ENCODE measurements at regions not wholly inside any gene's neighbourhood (a gene's known extent, or its start where the extent isn't known, plus 50 kb on each side); places are given as distances from the start of the nearest gene placed in this dataset.

- TF ChIP-seq, protein P1, sequence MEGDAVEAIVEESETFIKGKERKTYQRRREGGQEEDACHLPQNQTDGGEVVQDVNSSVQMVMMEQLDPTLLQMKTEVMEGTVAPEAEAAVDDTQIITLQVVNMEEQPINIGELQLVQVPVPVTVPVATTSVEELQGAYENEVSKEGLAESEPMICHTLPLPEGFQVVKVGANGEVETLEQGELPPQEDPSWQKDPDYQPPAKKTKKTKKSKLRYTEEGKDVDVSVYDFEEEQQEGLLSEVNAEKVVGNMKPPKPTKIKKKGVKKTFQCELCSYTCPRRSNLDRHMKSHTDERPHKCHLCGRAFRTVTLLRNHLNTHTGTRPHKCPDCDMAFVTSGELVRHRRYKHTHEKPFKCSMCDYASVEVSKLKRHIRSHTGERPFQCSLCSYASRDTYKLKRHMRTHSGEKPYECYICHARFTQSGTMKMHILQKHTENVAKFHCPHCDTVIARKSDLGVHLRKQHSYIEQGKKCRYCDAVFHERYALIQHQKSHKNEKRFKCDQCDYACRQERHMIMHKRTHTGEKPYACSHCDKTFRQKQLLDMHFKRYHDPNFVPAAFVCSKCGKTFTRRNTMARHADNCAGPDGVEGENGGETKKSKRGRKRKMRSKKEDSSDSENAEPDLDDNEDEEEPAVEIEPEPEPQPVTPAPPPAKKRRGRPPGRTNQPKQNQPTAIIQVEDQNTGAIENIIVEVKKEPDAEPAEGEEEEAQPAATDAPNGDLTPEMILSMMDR (conservative IDR thresholded peaks at IDR 0.05; ENCODE audit: low read depth, low read length) = no peak
- TF ChIP-seq RFX5 (IDR thresholded peaks at IDR 0.05; ENCODE audit: low read depth, low read length) (no peak), MXI1 (IDR thresholded peaks at IDR 0.05; ENCODE audit: borderline replicate concordance, low read depth, low read length) (no peak), POLR2A (IDR thresholded peaks at IDR 0.05; ENCODE audit: low read depth, low read length) (no peak), CEBPB (IDR thresholded peaks at IDR 0.05; ENCODE audit: low read depth, low read length) (no peak), RCOR1 (IDR thresholded peaks at IDR 0.05; ENCODE audit: insufficient replicate concordance, low read length) (no peak)
- TF ChIP-seq, protein P2, sequence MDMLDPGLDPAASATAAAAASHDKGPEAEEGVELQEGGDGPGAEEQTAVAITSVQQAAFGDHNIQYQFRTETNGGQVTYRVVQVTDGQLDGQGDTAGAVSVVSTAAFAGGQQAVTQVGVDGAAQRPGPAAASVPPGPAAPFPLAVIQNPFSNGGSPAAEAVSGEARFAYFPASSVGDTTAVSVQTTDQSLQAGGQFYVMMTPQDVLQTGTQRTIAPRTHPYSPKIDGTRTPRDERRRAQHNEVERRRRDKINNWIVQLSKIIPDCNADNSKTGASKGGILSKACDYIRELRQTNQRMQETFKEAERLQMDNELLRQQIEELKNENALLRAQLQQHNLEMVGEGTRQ (IDR thresholded peaks at IDR 0.05; ENCODE audit: low read depth, low read length) = no peak
These were observed 308.1 kb upstream of the FZD8 start for GRCh38 chr10:35950226-35950625.

All from IMR-90 (cell line).